ENCODE measurements at regions not wholly inside any gene's neighbourhood (a gene's known extent, or its start where the extent isn't known, plus 50 kb on each side); places are given as distances from the start of the nearest gene placed in this dataset.

DNA sequence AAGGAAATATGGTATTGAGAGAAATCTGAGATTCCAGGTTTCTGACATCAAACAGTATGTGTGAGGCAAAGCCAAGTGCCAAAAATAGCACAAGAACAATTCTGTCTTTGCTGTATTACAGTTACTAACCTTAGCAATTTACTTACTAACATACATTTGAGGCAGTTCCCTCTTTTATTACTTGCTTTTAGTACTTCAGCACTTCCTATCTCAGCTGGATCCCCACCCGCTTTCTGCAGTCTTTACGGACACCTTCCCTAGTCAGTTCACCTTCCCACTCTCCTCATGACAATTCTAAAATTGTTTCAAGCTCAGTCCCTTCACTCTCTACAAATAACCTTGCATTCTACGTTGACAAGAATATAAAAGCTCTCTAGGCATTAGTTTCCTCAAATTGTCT, 79.2 kb downstream of the ELAPOR2 start:
- TF ChIP-seq, protein P1, sequence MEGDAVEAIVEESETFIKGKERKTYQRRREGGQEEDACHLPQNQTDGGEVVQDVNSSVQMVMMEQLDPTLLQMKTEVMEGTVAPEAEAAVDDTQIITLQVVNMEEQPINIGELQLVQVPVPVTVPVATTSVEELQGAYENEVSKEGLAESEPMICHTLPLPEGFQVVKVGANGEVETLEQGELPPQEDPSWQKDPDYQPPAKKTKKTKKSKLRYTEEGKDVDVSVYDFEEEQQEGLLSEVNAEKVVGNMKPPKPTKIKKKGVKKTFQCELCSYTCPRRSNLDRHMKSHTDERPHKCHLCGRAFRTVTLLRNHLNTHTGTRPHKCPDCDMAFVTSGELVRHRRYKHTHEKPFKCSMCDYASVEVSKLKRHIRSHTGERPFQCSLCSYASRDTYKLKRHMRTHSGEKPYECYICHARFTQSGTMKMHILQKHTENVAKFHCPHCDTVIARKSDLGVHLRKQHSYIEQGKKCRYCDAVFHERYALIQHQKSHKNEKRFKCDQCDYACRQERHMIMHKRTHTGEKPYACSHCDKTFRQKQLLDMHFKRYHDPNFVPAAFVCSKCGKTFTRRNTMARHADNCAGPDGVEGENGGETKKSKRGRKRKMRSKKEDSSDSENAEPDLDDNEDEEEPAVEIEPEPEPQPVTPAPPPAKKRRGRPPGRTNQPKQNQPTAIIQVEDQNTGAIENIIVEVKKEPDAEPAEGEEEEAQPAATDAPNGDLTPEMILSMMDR (IDR thresholded peaks at IDR 0.05): no peak
- TF ChIP-seq POLR2AphosphoS5 (IDR thresholded peaks at IDR 0.05) (no peak), POLR2A (IDR thresholded peaks at IDR 0.05) (no peak)

Measured in transverse colon (tissue), 4 donors.